ENCODE measurements at regions not wholly inside any gene's neighbourhood (a gene's known extent, or its start where the extent isn't known, plus 50 kb on each side); places are given as distances from the start of the nearest gene placed in this dataset.

- CTCF ChIA-PET (ENCODE audit: partially characterized antibody) = no interaction called here
- TF ChIP-seq RFX5 (IDR thresholded peaks at IDR 0.05; ENCODE audit: borderline replicate concordance, low read depth, low read length) = no peak
- no peak for TF ChIP-seq RBBP5 (IDR thresholded peaks at IDR 0.05; ENCODE audit: borderline replicate concordance, low read depth, low read length)
- no peak for TF ChIP-seq BCL11A (IDR thresholded peaks at IDR 0.05; ENCODE audit: low read depth in 2 of 2, low read length in 2 of 2)
- no peak for TF ChIP-seq ATF2 (IDR thresholded peaks at IDR 0.05; ENCODE audit: low read length)
- no peak for TF ChIP-seq RAD21 (IDR thresholded peaks at IDR 0.05 in 1 of 2, conservative IDR thresholded peaks at IDR 0.05 in 1 of 2; ENCODE audit: low read depth in 2 of 2, low read length in 2 of 2)
- TF ChIP-seq ASH2L (IDR thresholded peaks at IDR 0.05; ENCODE audit: low read length) = no peak
- TF ChIP-seq SUZ12 (IDR thresholded peaks at IDR 0.05; ENCODE audit: low read length) = no peak
- TF ChIP-seq MAX (IDR thresholded peaks at IDR 0.05) = no peak
- no peak for TF ChIP-seq ATF3 (IDR thresholded peaks at IDR 0.05; ENCODE audit: insufficient read depth, low read depth, low read length)
- TF ChIP-seq POLR2A (IDR thresholded peaks at IDR 0.05; ENCODE audit: control extremely low read depth in 1 of 2, low read depth in 2 of 2, low read length in 2 of 2) = no peak
- no peak for TF ChIP-seq RXRA (IDR thresholded peaks at IDR 0.05; ENCODE audit: insufficient read depth, low read depth, low read length)
Observed at GRCh38 chr13:22252281-22252830, 581.5 kb downstream of the FGF9 start.

More at GRCh38 chr13:22252281-22252830, 581.5 kb downstream of the FGF9 start:
- Histone ChIP-seq H3K9ac (replicated peaks in 1 of 4; ENCODE audit: extremely low read depth in 1 of 4, low read depth in 3 of 4, low read length in 3 of 4) (no peak overlapping the region), H3K18ac (ENCODE audit: extremely low read depth, low read length) (no peak overlapping the region), H4K20me1 (replicated peaks in 1 of 2; ENCODE audit: control insufficient read depth in 1 of 2, insufficient read depth in 2 of 2, low read length in 2 of 2) (no peaks in the 10 kb centered on the region), H3K9me3 (ENCODE audit: insufficient read depth in 2 of 2, low read depth in 1 of 2, low read length in 1 of 2) (no peaks in the 10 kb centered on the region), H3K27ac (ENCODE audit: low read depth, low read length) (no peak overlapping the region), H2BK12ac (ENCODE audit: low read depth, low read length) (no peak overlapping the region), H2BK15ac (ENCODE audit: low read length) (no peak overlapping the region), H3K14ac (ENCODE audit: insufficient read length) (no peak overlapping the region), H3K4ac (replicated peaks; ENCODE audit: insufficient read length, low read depth, low read length) (no peak overlapping the region), H3K56ac (replicated peaks; ENCODE audit: insufficient read length, low read depth, low read length) (no peak overlapping the region), H4K91ac (replicated peaks; ENCODE audit: insufficient read length, low read length) (no peak overlapping the region), H3K23me2 (ENCODE audit: low read depth, low read length) (no peaks in the 10 kb centered on the region), H3K4me3 (ENCODE audit: extremely low read depth in 1 of 4, insufficient read depth in 2 of 4, low read depth in 3 of 4, low read length in 4 of 4) (no peak overlapping the region), H3K79me2 (ENCODE audit: control insufficient read depth in 1 of 2, insufficient read depth in 2 of 2, low read length in 2 of 2) (no peaks in the 10 kb centered on the region), H2BK120ac (replicated peaks; ENCODE audit: low read depth, low read length) (no peak overlapping the region), H4K5ac (ENCODE audit: insufficient read length, low read depth, low read length) (no peak overlapping the region), H3K36me3 (ENCODE audit: control insufficient read depth in 2 of 4, insufficient read depth in 4 of 4, low read length in 3 of 4) (no peaks in the 10 kb centered on the region), H3K23ac (ENCODE audit: insufficient read length) (no peak overlapping the region), H3K4me1 (replicated peaks in 1 of 4; ENCODE audit: control insufficient read depth in 3 of 4, insufficient read depth in 4 of 4, low read length in 3 of 4) (no peaks in the 10 kb centered on the region), H4K8ac (ENCODE audit: extremely low read depth, insufficient read depth, low read length) (no peak overlapping the region), H2AFZ (ENCODE audit: low read length) (no peak overlapping the region), H2BK5ac (ENCODE audit: low read depth, low read length) (no peak overlapping the region), H2BK20ac (ENCODE audit: low read length) (no peak overlapping the region), H3K27me3 (replicated peaks in 1 of 4; ENCODE audit: control insufficient read depth in 3 of 4, extremely low read depth in 1 of 4, insufficient read depth in 3 of 4, low read length in 3 of 4) (no peaks in the 10 kb centered on the region), H2AK5ac (ENCODE audit: low read depth, low read length) (no peak overlapping the region), H3K79me1 (ENCODE audit: low read depth, low read length) (no peaks in the 10 kb centered on the region), H3K4me2 (ENCODE audit: insufficient read depth in 1 of 2, low read depth in 2 of 2, low read length in 2 of 2) (no peak overlapping the region)
- DNase-seq (ENCODE audit: low read depth in 1 of 2, low spot score in 2 of 2) (no peak), FAIRE-seq (no peak)
- 92% methylated on average over 11 of the region's 11 CpGs; no CpG with 5 or more reads in 1 of the 2 experiments for WGBS, 2 experiments (ENCODE audit: extremely low coverage in 1 of 2, insufficient coverage in 1 of 2, insufficient read length in 1 of 2, insufficient replicate concordance in 2 of 2, low coverage in 1 of 2, low lambda C conversion rate in 2 of 2, missing lambda C conversion rate in 1 of 2)
- POLR2A ChIA-PET (ENCODE audit: partially characterized antibody) = no interaction called here
